Bronchial epithelial cell (primary cell): ENCODE measurements at regions not wholly inside any gene's neighbourhood (a gene's known extent, or its start where the extent isn't known, plus 50 kb on each side); places are given as distances from the start of the nearest gene placed in this dataset.

Source experiments
- DNase-seq: peaks from one replicate; pipeline ENCODE4 v3.0.0-alpha.2; 2010; ENCODE audit warnings: low read depth
- FAIRE-seq: peaks from 2 replicates; lab custom pipeline; 2011; peaks lifted over from hg19 to GRCh38; lab: Jason Lieb, UNC
- H3K27me3 ChIP-seq: 2 replicates; pipeline ENCODE4 v1.5.1; 2011; ENCODE audit warnings: low read length; ENCODE audit not compliant: control insufficient read depth, insufficient read depth
- H3K36me3 ChIP-seq: 2 replicates; pipeline ENCODE4 v1.5.1; 2011; ENCODE audit warnings: low read length; ENCODE audit not compliant: control insufficient read depth, insufficient read depth
- H3K4me3 ChIP-seq: 2 replicates; pipeline ENCODE4 v1.5.1; 2011; ENCODE audit warnings: mild to moderate bottlenecking, low read depth, low read length, control low read depth
- CTCF ChIP-seq: IDR thresholded peaks from 2 replicates; pipeline ENCODE4 v1.5.1; 2011; ENCODE audit warnings: mild to moderate bottlenecking, moderate library complexity, low read length, control low read depth, inconsistent platforms; ENCODE audit not compliant: insufficient read depth, severe bottlenecking

- DNase-seq (no peak), FAIRE-seq (no peak)
- TF ChIP-seq CTCF: no peak
These were observed 62.1 kb upstream of the HDAC4 start for GRCh38 chr2:239462671-239463506.

DNA sequence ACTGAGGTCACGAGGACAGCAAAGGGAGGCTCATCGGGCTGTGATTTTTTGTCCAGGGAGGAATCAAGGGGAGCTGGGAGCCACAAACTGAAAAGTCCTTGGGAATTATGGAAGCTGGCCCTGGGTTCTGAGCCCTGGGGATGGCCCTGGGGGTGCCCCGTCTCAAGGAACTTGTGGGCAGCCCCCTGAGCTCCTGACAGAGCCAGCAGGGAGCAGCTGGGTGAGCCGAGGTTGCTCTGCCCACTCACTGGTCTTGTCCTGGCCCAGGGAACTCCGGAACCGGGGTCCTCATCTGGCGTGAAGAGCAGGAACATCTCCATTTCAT is 61.3 kb upstream of the HDAC4 start:
- Histone ChIP-seq H3K36me3 (no peaks in the 10 kb centered on the region), H3K27me3 (no peaks in the 10 kb centered on the region), H3K4me3 (no peak overlapping the region)
- FAIRE-seq (no peak), DNase-seq (no peak)
- TF ChIP-seq CTCF: no peak

More at GRCh38 chr2:239462671-239463506, 62.1 kb upstream of the HDAC4 start:
- no peak overlapping the region for H3K4me3 ChIP-seq
- no peaks in the 10 kb centered on the region for H3K27me3 ChIP-seq
- H3K36me3 ChIP-seq: no peaks in the 10 kb centered on the region

DNA sequence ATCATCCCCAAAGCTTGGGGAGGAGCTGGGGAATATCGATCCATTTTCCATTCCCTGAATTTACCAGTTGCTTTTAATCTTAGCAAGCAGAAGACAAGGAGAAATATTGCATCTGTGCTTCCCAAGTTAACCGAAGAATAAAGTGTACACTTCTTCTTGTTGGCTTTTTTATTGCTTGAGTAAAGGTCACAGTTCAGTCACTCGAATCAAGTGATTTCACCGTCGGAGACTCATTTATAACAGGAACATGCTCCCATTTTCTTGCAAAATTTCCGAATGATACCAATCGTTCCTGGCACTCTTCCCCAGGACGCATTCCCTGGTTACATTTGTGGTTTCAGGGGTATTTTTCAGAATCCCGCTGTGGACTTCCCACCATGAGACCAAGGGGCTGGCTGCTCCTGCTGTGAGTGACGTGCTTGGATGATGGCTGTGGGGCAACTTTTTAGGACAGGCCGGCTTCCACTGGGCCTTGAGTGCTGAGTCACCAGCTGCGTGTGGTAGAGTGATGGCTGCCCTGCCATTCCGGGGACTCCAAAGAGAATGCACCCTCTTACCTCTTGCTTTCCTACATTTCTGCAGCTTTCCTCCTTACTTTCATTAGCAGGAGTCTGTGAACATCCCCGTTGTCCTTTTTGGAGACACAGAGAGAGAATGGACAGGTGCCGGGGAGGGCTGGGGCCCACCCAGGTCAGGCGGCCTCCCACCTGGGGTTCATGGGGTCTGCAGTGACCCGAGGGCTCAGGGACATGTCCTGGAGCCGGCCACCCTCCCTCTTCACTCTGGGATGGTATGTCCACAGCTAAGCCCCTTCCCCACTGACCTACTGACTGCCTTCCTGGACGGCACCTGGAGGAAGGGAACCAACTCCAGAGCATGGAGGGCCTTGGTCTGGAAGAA is 60.7 kb upstream of the HDAC4 start:
- no peak for TF ChIP-seq CTCF
- FAIRE-seq (no peak), DNase-seq (no peak)
- no peak overlapping the region for H3K4me3 ChIP-seq
- no peaks in the 10 kb centered on the region for H3K27me3 ChIP-seq
- no peaks in the 10 kb centered on the region for H3K36me3 ChIP-seq

DNA sequence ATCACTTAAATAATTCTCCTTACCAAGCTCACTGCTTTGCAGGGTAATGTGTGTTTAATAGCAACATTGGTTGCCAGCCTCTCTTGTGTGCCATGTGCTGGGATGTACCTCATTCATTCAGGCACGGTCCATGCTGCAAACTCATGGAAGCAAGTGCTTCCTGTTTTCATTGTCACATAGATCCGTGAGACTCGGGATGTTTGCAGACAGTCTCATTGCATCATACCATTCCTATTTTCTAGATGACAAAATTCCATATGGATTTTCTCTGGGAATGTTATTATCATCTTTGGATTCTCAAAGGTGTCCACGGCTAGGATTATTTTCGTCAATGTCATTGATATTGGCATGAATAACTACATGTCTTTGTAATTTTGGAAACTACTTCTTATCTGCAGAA is 60.0 kb upstream of the HDAC4 start:
- no peak overlapping the region for H3K4me3 ChIP-seq
- TF ChIP-seq CTCF: no peak
- H3K36me3 ChIP-seq: no peaks in the 10 kb centered on the region
- no peak for DNase-seq
- H3K27me3 ChIP-seq: no peaks in the 10 kb centered on the region
- no peak for FAIRE-seq

DNA sequence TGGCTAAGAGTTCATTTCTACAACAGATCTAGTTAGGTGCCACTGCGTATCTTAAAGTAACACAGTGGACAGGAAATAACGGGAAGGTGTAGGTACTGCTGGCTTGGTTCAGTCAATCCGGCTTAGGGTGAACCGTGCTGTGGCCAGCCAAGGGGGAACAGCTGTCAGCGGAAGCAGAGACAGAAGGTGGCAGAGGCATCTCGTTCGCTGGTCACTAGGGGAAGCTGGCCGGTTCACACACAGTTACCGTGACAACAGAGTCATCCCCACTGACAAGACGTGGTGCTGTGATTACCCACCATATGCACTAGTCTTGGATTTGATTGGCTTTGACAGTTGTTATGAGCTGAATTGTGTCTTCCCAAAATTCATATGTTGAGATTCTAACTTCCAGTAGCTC is 58.8 kb upstream of the HDAC4 start:
- H3K36me3 ChIP-seq: no peaks in the 10 kb centered on the region
- DNase-seq (no peak), FAIRE-seq (no peak)
- H3K4me3 ChIP-seq: no peak overlapping the region
- TF ChIP-seq CTCF: no peak
- no peaks in the 10 kb centered on the region for H3K27me3 ChIP-seq
